Esophagus (tissue), 2 donors: ENCODE measurements at regions not wholly inside any gene's neighbourhood (a gene's known extent, or its start where the extent isn't known, plus 50 kb on each side); places are given as distances from the start of the nearest gene placed in this dataset.

Source experiments
- H3K27ac ChIP-seq, 2 donors: one replicate each; pipeline ENCODE4 v1.5.1; 2013; ENCODE audit warnings: low read depth in 2 of 2, mild to moderate bottlenecking in 2 of 2, inconsistent platforms in 1 of 2, low read length in 1 of 2, moderate library complexity in 1 of 2
- H3K27me3 ChIP-seq, 2 donors: one replicate each; pipeline ENCODE4 v1.6.1; 2013; ENCODE audit warnings: low read length in 2 of 2, control low read depth in 1 of 2, mild to moderate bottlenecking in 1 of 2; ENCODE audit not compliant: insufficient read depth in 2 of 2, control insufficient read depth in 1 of 2
- H3K36me3 ChIP-seq, 2 donors: one replicate each; pipeline ENCODE4 v1.6.1; 2013; ENCODE audit warnings: low read length in 1 of 2; ENCODE audit not compliant: control insufficient read depth in 2 of 2, insufficient read depth in 2 of 2
- H3K4me1 ChIP-seq, 2 donors: one replicate each; pipeline ENCODE4 v1.6.1; 2013; ENCODE audit warnings: low read length in 1 of 2; ENCODE audit not compliant: control insufficient read depth in 2 of 2, insufficient read depth in 2 of 2
- H3K4me3 ChIP-seq, 2 donors: one replicate each; pipeline ENCODE4 v1.5.1; 2013; ENCODE audit warnings: low read length in 2 of 2, mild to moderate bottlenecking in 2 of 2, low read depth in 1 of 2, moderate library complexity in 1 of 2
- H3K9me3 ChIP-seq, 2 donors: one replicate each; pipeline ENCODE4 v1.6.1; 2013; ENCODE audit warnings: mild to moderate bottlenecking in 2 of 2, low read depth in 1 of 2, low read length in 1 of 2, moderate library complexity in 1 of 2; ENCODE audit not compliant: control insufficient read depth in 2 of 2, insufficient read depth in 1 of 2
- WGBS, 2 donors: extraction: QIAGEN DNeasy Blood & Tissue Kit; methylation state at CpG; one replicate each; pipeline ENCODE4 v1.1.7; 2013; 5-methylcytosine and 5-hydroxymethylcytosine counted together
- donor health status: healthy with polysubstance abuse.
- donor health status: Bipolar disorder and iron deficiency.

DNA sequence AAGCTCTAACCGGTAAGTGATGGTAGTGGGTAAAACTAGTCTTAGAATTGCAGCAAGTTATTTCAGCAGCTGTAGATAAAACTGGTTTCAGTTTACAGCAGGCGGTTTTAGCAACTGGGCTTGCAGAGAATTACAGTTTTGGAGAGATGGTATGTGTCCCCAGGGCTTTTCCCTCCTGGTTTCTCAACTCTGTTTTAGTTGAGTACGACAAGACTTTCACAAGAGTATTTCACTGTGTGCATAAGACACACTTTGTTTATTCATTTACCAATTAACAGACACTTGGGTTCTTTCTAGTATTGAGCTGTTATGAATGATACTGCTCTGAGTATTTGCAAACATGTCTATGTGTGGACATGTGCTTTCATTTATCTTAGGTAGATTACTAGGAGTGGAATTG, 65.6 kb upstream of the RFX8 start:
- no peak overlapping the region for H3K27ac ChIP-seq
- H3K4me1 ChIP-seq, result no peaks in the 10 kb centered on the region
- no peak overlapping the region for H3K4me3 ChIP-seq
- H3K36me3 ChIP-seq, result no peaks in the 10 kb centered on the region
- 71 to 80% methylated on average over 3 of the region's 3 CpGs for WGBS, 2 donors
- no peaks in the 10 kb centered on the region for H3K27me3 ChIP-seq
- H3K9me3 ChIP-seq, result no peaks in the 10 kb centered on the region

DNA sequence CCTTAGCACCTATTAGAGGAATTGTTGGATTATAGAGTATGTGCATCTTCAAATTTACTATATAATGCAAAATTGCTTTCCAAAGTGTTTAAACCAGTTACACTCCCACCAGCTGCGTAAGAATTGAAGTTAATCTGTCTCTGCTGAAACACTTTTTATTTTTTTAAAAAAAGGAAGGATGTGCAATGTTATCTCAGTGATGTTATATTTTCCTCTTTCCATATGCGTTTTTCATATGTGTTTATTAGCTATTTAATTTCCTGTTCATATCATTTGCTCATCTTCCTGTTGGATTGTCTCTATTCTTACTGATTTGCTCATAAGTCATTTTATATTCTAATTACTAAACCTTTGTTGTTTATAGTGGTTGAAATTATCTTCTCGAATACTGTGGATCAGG, 63.2 kb upstream of the RFX8 start:
- Histone ChIP-seq H3K27me3 (no peaks in the 10 kb centered on the region), H3K36me3 (no peaks in the 10 kb centered on the region), H3K27ac (no peak overlapping the region), H3K4me3 (no peak overlapping the region), H3K4me1 (no peaks in the 10 kb centered on the region), H3K9me3 (no peaks in the 10 kb centered on the region)
- 79 to 85% methylated on average over 3 of the region's 3 CpGs for WGBS, 2 donors

DNA sequence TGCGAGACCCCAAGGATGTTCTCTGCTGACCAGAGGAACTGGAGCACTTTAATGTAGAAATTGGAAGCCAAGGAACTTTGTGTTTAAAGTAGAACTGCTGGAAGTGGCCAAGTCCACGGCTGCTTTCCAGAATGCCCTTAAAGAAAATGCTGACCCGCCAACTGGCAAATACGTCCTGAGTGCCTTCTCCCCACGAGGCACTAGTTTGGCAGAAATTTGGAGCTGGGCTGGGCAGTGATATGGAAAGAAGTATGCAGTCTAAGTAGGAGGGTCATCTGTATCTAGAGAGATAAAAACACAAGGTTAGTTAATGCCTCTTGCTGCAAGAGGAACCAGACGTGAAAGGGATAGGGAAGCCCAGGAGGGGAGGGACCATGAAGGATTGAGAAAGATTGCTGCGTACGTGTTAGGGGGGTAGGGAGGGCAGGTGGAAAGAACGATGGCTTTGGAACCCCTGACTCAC, 59.3 kb upstream of the RFX8 start:
- Histone ChIP-seq H3K36me3 (no peaks in the 10 kb centered on the region), H3K9me3 (no peaks in the 10 kb centered on the region), H3K27ac (peak overlapping the region; percentile 6 to 17), H3K4me3 (no peak overlapping the region), H3K4me1 (no peaks in the 10 kb centered on the region), H3K27me3 (no peaks in the 10 kb centered on the region)
- 48 to 50% methylated on average over 9 of the region's 9 CpGs for WGBS, 2 donors

DNA sequence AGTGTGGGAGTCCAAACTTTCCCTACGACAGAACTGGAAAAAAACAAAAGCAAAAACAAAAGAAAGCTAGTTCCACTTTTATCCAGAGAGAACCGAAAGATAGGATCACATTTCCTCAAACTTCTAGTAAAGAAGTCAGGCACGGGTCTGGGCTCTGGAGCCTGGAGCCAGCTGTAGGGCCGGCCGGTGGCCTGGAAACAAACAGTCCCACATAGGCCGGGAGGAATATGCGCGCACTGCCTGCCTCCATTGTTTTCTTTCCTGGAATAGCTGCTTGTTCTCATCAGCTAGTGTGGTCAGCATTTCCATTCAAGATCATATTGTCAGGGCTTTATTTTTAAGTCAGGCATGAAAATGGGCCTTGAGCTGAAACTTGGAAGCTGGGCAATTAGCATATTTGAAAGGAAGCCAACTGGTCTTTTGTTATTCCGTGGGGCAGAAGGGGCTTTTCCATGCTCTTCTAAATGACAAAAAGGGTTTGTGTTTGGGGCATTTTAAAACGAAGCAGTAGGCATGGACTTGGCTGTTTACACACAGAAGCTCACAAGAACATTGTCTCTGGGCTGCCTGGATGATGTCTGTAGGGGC, 58.7 kb upstream of the RFX8 start:
- Histone ChIP-seq H3K9me3 (no peaks in the 10 kb centered on the region), H3K27me3 (no peaks in the 10 kb centered on the region), H3K36me3 (no peaks in the 10 kb centered on the region), H3K4me3 (no peak overlapping the region), H3K4me1 (no peaks in the 10 kb centered on the region), H3K27ac (peak overlapping the region; percentile 17 to 52)
- WGBS, 2 donors, result 51 to 68% methylated on average over 10 of the region's 10 CpGs

DNA sequence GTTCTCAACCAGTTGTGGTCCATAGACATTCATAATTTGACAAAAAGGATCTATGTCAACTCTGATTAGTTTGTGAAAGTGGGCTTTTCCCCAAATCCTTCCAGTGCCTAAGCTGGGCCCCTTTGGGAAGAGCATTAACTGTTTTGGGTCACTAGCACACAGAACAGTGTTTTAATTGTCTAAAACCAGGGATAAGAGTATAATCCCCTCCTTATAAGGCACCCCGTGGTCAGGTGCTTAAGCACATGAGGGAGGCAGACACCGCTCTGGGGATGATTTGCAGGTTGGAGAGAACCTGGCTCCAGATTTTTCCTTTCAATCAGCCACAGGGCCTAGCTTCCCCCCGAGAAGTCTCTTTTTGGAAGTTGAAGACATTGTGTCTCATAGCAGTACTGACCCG, 53.6 kb upstream of the RFX8 start:
- Histone ChIP-seq H3K4me3 (no peak overlapping the region), H3K36me3 (no peaks in the 10 kb centered on the region), H3K9me3 (no peaks in the 10 kb centered on the region), H3K27me3 (no peaks in the 10 kb centered on the region), H3K27ac (no peak overlapping the region), H3K4me1 (no peaks in the 10 kb centered on the region)
- 91 to 97% methylated on average over 4 of the region's 4 CpGs for WGBS, 2 donors

DNA sequence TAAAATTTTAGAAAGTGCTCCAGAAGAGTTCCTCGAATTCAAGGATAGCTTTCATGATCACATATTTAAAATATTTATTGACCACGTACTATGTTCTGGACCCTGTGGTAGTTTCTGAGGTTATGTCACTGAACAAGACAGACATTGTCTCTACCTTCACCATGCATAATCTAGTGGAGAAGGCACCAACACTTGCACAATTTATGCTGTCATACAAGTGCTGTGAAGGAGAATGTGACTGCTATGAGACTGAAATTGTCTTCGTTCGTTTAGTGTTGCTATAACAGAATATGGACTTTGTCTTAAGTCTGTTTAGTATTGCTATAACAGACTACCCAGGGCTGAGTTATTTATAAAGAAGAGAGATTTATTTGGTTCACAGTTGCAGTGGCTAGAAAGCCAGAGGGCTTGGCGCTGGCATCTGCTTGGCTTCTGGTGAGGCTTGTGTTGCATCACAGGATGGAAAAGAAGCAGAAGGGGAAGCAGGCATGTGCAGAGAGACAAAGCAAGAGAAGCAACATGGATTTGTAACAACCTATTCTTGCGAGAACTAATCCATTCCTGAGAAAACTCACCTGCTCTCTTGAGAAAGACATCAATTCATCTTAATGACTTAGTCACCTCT, 50.0 kb upstream of the RFX8 start:
- H3K36me3 ChIP-seq, result no peaks in the 10 kb centered on the region
- no peaks in the 10 kb centered on the region for H3K4me1 ChIP-seq
- H3K4me3 ChIP-seq, result no peak overlapping the region
- no peak overlapping the region for H3K27ac ChIP-seq
- H3K27me3 ChIP-seq, result no peaks in the 10 kb centered on the region
- 64 to 76% methylated on average over 6 of the region's 6 CpGs for WGBS, 2 donors
- H3K9me3 ChIP-seq, result no peaks in the 10 kb centered on the region
